ENCODE measurements at regions not wholly inside any gene's neighbourhood (a gene's known extent, or its start where the extent isn't known, plus 50 kb on each side); places are given as distances from the start of the nearest gene placed in this dataset.

- POLR2A ChIA-PET, result no interaction called here
- Histone ChIP-seq H3K79me2 (ENCODE audit: insufficient read depth) (peaks cover 13% of the 10 kb centered on the region; the same call in 1 of the 2 replicates), H2AFZ (ENCODE audit: low read depth) (no peak overlapping the region), H3K9me2 (no peaks in the 10 kb centered on the region), H3K4me3 (ENCODE audit: low read depth in 2 of 2, low read length in 1 of 2) (no peak overlapping the region), H3K9me3 (no peaks in the 10 kb centered on the region), H3K27ac (ENCODE audit: low read depth in 2 of 2, low read length in 1 of 2) (no peak overlapping the region), H3F3A (replicated peaks; ENCODE audit: insufficient read depth) (no peaks in the 10 kb centered on the region), H3K4me2 (no peak overlapping the region), H3K4me1 (ENCODE audit: control insufficient read depth in 1 of 2, insufficient read depth in 2 of 2, low read depth in 1 of 2, low read length in 1 of 2) (peaks cover 0 to 6% of the 10 kb centered on the region in 2 experiments; a peak in 2 of 4 replicates), H3K9ac (no peak overlapping the region), H3K27me3 (ENCODE audit: insufficient read depth) (no peaks in the 10 kb centered on the region), H4K20me1 (ENCODE audit: insufficient read depth) (no peaks in the 10 kb centered on the region), H3K36me3 (replicated peaks in 1 of 2; ENCODE audit: control insufficient read depth in 1 of 2, insufficient read depth in 2 of 2, low read length in 1 of 2) (peaks cover 0 to 11% of the 10 kb centered on the region in 2 experiments)
- no peak for DNase-seq
- TF ChIP-seq REST (IDR thresholded peaks at IDR 0.05; ENCODE audit: low read depth, low read length) (no peak), TEAD4 (IDR thresholded peaks at IDR 0.05; ENCODE audit: borderline replicate concordance, insufficient read depth) (no peak), YY1 (IDR thresholded peaks at IDR 0.05; ENCODE audit: low read depth) (no peak), MEF2A (IDR thresholded peaks at IDR 0.05; ENCODE audit: borderline replicate concordance, low read depth) (no peak), EZH2phosphoT487 (IDR thresholded peaks at IDR 0.05; ENCODE audit: borderline replicate concordance, low read depth) (no peak), GABPA (IDR thresholded peaks at IDR 0.05; ENCODE audit: low read depth) (no peak), USF1 (IDR thresholded peaks at IDR 0.05; ENCODE audit: borderline replicate concordance, low read depth) (no peak), ZBTB33 (IDR thresholded peaks at IDR 0.05; ENCODE audit: borderline replicate concordance, low read depth) (no peak)
- CTCF ChIA-PET, result interaction anchor here (0.6 kb wide), 1 partner anchor 10 kb away, joined by 3 read pairs; no protein-coding TSS in a partner anchor
- 100% methylated on average over 4 of the region's 5 CpGs for WGBS (ENCODE audit: low lambda C conversion rate)
Observed at GRCh38 chr3:44026220-44026865, 215.3 kb upstream of the TOPAZ1 start.

DNA sequence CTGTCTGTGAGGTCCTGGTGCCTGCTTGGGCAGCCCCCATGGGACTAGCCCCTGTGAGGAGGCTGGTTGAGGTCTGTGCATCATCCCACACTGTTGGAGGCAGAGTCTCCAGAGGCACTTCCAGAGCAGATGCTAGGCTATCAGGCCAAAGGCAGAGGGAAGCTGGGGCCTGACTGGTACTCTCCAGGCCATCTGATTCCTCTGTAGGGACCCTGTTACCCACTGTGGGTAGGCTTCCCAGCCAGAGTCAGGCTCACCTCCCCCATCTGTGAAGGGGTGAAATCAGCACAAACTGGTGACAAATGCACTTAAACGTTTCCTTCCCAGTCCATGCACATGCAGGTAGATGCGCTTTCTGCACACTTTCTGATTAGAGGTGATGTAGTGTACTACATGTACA lies 212.6 kb upstream of the TOPAZ1 start:
- no peak overlapping the region for H3K4me2 ChIP-seq
- ChIA-PET POLR2A (no interaction called here), CTCF (interaction anchor here (1.4 kb wide), 1 partner anchor 173 kb away, joined by 4 read pairs; no protein-coding TSS in a partner anchor)
- H4K20me1 ChIP-seq (ENCODE audit: insufficient read depth), result no peaks in the 10 kb centered on the region
- no peaks in the 10 kb centered on the region for H3K9me2 ChIP-seq
- no peaks in the 10 kb centered on the region for H3K9me3 ChIP-seq
- DNase-seq, result no peak
- 95% methylated on average over 2 of the region's 2 CpGs for WGBS (ENCODE audit: low lambda C conversion rate)
- H3K9ac ChIP-seq, result no peak overlapping the region
- H3K4me1 ChIP-seq (ENCODE audit: control insufficient read depth in 1 of 2, insufficient read depth in 2 of 2, low read depth in 1 of 2, low read length in 1 of 2), result peaks cover 0 to 4% of the 10 kb centered on the region in 2 experiments; a peak in 2 of 4 replicates
- H3F3A ChIP-seq (replicated peaks; ENCODE audit: insufficient read depth), result no peaks in the 10 kb centered on the region
- H3K79me2 ChIP-seq (ENCODE audit: insufficient read depth), result no peaks in the 10 kb centered on the region
- H2AFZ ChIP-seq (ENCODE audit: low read depth), result no peak overlapping the region
- H3K27ac ChIP-seq (ENCODE audit: low read depth in 2 of 2, low read length in 1 of 2), result no peak overlapping the region
- no peaks in the 10 kb centered on the region for H3K27me3 ChIP-seq (ENCODE audit: insufficient read depth)
- H3K4me3 ChIP-seq (ENCODE audit: low read depth in 2 of 2, low read length in 1 of 2), result no peak overlapping the region
- peaks cover 0 to 6% of the 10 kb centered on the region in 2 experiments for H3K36me3 ChIP-seq (replicated peaks in 1 of 2; ENCODE audit: control insufficient read depth in 1 of 2, insufficient read depth in 2 of 2, low read length in 1 of 2)
- TF ChIP-seq TCF12 (IDR thresholded peaks at IDR 0.05) (no peak), REST (IDR thresholded peaks at IDR 0.05; ENCODE audit: low read depth, low read length) (no peak), IRF3 (IDR thresholded peaks at IDR 0.05; ENCODE audit: low read depth, low read length) (no peak), RFX5 (IDR thresholded peaks at IDR 0.05; ENCODE audit: low read length) (no peak), MAX (IDR thresholded peaks at IDR 0.05; ENCODE audit: low read depth) (no peak)
